Activated effector memory CD4-positive, alpha-beta T cell treated with Interleukin-2 at 50 U/mL for 16 hours (primary cell): ENCODE measurements at regions not wholly inside any gene's neighbourhood (a gene's known extent, or its start where the extent isn't known, plus 50 kb on each side); places are given as distances from the start of the nearest gene placed in this dataset.

Source experiments
- DNase-seq: peaks from one replicate; pipeline ENCODE4 v3.0.0-alpha.2; 2020

DNA sequence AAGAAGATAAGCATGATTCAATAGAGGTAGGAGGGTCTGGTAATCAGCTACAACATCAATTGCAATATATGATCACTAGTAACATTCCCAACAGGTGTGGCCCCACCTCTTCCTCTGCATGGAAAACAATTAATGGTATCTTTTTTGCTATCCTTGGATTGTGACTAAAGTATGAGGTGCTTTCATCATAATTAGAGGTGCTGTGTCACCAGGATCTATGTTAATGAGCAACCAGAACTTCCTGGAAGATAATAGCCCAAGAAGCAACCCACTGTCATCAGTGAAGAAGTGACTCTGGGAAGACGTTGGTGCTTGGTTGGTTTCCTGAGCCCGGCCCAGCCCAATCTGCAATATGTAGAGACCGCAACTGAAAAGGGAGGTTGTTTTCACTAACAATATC lies 167.2 kb downstream of the SETD4 start:
- no peak for DNase-seq

- DNase-seq = no peak
These were observed 173.4 kb downstream of the SETD4 start for GRCh38 chr21:35886887-35887286.

DNA sequence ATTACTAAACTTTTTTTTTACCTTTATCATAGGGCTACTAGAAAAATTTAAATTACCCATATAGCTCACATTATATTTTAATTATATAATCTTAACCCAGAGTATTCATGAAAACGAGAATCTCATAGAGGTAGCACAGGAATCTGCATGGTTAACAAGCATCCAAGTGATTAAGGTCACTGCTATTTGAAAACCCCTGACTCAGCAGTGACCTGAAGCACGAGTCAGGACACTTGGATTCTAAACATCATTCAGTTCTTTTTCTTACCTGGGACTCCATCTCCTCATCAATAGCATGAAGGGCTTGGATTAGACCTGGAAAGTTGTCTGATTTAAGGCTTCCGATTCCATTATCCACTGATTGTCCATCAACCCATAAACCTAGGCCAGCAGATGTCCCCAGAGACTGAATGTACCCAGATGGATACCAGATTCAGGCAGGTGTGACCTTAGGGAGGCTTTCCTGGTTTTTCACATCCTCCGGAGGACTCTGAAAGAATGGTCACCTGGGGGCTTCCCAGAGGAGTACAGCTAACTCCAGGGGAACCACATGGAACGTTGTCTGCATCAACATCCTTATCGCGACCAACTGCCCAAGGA lies 174.3 kb downstream of the SETD4 start:
- DNase-seq = no peak

DNA sequence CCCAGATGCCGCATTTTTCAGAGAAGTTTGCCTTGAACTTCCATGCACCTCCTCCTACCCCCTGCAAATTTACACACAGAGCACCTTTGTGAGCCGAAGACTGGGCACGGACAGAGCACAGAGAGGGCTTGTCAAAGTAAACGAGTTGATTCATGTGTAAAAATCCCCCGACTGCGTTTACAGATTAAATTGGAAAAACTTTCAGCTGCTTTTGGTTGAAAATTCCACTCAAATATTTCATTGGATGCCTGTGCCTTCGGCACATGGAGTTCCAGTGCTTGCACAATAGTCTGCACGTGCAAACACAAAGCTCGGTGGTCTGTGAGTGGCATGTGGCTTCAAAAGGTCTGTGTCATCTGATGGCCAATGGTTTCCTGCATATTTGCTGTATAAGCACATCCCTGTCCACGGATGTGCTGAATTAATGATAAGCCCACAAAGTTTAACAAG lies 177.5 kb downstream of the SETD4 start:
- no peak for DNase-seq

GRCh38 chr21:35873441-35873840 lies 186.9 kb downstream of the SETD4 start:
- DNase-seq = no peak

DNA sequence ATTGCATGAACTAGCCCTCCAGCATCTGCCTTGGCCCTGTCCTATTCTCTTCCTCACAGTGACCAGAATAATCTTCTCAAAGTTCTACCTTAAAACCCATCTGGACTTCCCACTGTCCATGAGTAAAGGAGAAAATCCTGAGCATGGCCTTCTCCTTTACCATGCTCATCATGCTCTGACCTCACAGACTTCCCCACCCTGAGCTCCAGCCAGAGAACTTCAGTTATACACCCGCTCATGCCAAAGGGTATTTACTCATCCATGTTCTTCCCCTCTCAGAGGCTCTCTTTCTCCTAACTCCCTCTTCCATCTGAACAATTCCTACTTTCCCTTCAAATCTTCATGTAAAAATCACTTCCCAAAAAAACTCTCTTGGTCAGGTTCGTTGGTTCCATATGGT lies 188.4 kb downstream of the SETD4 start:
- DNase-seq = no peak

- DNase-seq = no peak
These were observed 191.5 kb downstream of the SETD4 start for GRCh38 chr21:35868869-35869223.

GRCh38 chr21:35868005-35868868 lies 192.1 kb downstream of the SETD4 start:
- no peak for DNase-seq

DNA sequence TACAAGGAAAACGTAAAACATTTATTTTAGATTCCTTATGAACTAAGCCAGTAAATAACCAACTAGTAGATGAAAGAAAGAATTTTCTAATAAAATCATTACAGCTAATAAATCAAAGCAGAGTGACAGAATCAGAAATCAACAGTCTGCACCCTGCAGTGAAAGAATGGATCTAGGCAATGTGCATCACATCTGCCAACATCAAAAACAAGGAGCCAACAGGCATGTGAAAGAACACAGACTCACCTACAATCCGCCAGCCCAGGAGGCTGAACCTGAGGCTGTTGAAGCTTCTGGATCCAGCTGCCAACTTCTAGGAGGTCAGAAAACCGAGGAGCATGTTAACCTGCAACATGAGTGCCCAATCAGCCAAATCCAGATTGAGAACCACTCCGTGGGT lies 196.3 kb downstream of the SETD4 start:
- no peak for DNase-seq

- no peak for DNase-seq
These were observed 197.4 kb downstream of the SETD4 start for GRCh38 chr21:35862969-35863368.

DNA sequence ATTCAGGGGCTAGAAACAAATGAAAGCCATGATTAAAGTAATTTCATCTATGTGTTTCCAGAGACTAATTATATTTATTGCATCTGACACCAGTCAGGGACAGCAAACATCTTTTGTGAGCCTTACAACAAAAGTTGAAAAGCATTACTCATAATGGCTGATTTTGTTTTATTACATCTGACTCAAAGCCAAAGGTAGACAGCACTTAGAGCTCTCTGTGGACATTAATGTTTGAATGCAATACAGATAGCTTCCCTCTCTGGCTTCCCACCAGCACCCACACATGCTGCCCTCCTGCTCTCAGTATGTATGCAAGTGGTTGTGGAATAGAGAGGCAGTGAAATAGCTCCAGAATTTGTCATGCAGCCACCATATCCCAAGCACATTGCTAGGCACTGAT lies 198.7 kb downstream of the SETD4 start:
- no peak for DNase-seq

DNA sequence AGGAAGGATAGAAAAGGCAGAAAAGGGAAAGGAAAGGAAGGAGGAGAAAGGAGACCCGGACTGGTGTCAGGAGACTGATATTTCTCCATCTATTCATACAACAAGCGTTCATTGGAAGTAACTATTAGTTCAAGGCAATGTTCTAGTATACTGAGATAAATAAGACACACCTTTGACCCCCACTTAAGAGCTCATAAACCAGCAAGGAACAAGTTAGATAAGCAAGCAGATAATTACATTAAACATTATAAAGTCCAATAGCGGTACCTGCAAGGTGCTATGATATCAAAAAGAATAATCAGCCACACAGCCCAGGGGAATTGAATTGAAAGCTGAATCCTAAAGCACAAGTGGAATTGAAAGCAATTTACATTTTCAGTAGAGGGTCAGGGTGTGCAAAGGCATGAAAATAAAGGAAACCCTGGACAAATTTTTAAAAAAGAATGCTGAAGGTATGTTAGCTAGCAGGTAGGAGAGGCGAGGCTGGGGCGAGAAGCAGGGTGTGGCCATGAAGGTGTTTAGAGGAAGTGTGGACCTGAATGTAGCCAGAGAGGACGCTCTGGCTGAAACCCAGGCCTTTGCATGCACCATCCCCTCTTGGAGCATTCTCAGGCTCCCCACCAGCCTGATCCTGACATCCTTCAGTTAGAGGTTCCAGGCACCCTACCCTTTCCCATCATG lies 200.0 kb downstream of the SETD4 start:
- no peak for DNase-seq

DNA sequence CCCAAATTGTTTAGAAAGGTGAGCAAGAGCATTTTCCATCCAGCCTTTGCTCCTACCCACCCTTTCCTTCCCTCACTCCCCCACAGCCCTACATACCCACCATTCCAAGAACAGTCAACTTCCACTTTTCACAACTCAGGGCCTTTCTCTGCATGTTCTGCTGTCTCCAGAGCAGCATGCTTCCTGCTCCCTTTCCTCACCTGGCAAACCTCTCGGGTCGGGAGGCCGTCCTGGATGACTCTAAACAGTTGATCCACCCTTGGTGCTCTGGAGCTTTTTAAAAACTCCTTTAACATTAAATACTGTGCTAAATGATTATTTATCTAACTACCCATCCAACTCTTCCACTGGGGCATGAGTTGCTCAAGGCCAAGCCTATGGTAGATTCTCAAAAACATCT lies 200.6 kb downstream of the SETD4 start:
- DNase-seq = no peak

GRCh38 chr21:35857095-35857494 lies 203.2 kb downstream of the SETD4 start:
- no peak for DNase-seq

- no peak for DNase-seq
These were observed 204.8 kb downstream of the SETD4 start for GRCh38 chr21:35855484-35855883.

- no peak for DNase-seq
These were observed 206.0 kb downstream of the SETD4 start for GRCh38 chr21:35854281-35854680.

- DNase-seq = no peak
These were observed 206.7 kb downstream of the SETD4 start for GRCh38 chr21:35853321-35854239.

DNA sequence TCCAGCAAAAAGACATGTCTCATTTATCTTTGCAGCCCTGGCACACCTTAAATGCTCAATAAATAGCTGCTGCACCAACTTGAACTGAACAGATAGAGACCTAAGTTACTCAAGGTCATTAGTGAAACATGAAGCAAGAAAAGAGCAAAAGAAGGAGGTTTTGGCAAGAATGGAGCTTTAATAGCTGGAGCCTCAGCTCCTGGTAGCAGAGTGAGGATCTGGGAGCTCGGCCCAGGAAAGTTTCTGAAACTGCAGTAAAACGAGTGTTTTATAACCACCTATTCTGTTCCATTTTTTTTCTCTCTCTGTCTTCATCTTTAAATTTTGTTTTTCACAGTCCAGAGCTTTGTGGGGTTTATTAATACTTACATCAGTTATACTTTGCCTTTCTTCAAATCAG lies 207.5 kb downstream of the SETD4 start:
- no peak for DNase-seq

DNA sequence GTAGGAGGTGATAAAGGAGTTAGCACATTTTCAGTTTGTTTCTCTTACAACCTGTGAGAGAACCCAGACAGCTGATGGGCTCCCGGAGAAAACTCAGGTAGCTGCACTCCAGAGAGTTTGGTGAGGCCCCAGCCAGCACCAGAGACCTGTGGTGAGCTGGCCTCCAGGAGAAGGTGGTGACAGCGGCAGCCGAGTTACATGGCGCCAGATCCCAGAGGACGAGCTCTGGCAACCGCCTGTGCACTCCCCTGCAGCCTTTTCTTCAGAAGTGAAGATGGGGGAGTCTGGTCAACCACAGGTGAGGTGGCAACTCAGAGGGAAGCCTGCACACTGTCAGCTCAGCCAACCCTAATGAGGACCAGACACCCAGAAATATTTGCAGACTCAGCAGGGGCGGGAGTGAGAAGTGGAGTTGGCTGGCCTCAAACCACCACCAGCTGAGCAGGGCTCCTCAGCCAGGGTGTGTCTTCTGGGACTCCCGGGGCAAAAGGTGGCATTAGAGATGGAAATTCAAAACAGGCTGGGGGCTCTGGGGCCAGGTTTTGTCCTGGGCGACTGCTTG lies 209.7 kb downstream of the SETD4 start:
- DNase-seq = no peak

- DNase-seq = no peak
These were observed 210.3 kb downstream of the SETD4 start for GRCh38 chr21:35850029-35850428.

DNA sequence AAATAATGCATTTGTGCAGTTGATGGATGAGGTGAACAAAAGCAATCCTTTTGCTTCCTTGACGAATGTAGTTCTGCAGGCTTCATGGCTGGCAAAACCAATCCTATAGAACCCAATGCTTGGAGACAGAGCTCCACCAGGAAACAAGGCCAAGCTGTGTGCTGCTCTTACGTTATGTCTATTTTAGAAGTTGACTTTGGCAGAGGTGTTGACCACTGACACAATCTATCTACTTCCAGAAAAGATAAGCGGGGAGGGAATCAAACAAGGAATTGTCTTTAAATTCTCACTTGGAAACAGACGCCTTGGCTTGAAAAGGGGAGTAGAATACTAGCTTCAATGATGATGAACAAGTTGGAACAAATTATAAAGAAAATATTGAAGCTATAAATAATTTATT lies 211.2 kb downstream of the SETD4 start:
- no peak for DNase-seq

- DNase-seq = no peak
These were observed 216.2 kb downstream of the SETD4 start for GRCh38 chr21:35843911-35844667.
